Peyer's patch (tissue), 4 donors: ENCODE measurements at regions not wholly inside any gene's neighbourhood (a gene's known extent, or its start where the extent isn't known, plus 50 kb on each side); places are given as distances from the start of the nearest gene placed in this dataset.

Experiments used
- POLR2A ChIP-seq, 2 donors: fragments of 450-650 bp; IDR thresholded peaks; one replicate each; pipeline ENCODE4 v1.5.1; 2017; ENCODE audit warnings: antibody characterized with exemption in 2 of 2, mild to moderate bottlenecking in 2 of 2, moderate library complexity in 2 of 2
- TF ChIP-seq, protein P1 (sequence below), 6 experiments: fragments of 450-650 bp in 4 of 6; fragments of 200-600 bp in 2 of 6; sonication (generic) in 1 of 6; IDR thresholded peaks; one replicate each; pipeline ENCODE4 v1.5.1; 2017 to 2019; ENCODE audit warnings: antibody characterized with exemption in 6 of 6, mild to moderate bottlenecking in 3 of 6, moderate library complexity in 1 of 6

DNA sequence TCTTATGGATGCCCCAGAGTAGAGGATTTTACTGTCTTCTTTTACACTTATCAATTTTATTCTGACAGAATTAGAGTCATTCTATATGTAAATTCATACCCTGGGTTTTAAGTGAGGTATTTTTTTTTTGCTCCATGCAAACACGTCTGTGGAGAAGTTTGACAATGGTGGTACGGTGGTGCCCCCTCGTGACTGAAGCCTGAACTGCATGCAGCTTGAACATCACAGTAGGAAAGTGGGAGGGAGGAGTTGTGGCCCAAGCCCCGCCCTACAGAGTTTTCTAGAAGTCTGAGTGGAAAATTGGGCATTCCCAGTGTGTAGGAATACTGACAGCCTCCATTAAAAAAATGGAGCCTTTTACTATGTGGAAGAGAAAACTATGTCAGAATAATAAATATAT, 73.3 kb upstream of the RAB40AL start:
- TF ChIP-seq, protein P1, sequence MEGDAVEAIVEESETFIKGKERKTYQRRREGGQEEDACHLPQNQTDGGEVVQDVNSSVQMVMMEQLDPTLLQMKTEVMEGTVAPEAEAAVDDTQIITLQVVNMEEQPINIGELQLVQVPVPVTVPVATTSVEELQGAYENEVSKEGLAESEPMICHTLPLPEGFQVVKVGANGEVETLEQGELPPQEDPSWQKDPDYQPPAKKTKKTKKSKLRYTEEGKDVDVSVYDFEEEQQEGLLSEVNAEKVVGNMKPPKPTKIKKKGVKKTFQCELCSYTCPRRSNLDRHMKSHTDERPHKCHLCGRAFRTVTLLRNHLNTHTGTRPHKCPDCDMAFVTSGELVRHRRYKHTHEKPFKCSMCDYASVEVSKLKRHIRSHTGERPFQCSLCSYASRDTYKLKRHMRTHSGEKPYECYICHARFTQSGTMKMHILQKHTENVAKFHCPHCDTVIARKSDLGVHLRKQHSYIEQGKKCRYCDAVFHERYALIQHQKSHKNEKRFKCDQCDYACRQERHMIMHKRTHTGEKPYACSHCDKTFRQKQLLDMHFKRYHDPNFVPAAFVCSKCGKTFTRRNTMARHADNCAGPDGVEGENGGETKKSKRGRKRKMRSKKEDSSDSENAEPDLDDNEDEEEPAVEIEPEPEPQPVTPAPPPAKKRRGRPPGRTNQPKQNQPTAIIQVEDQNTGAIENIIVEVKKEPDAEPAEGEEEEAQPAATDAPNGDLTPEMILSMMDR (IDR thresholded peaks at IDR 0.05): peak; percentile 54 to 75 (median 71)
- no peak for TF ChIP-seq POLR2A (IDR thresholded peaks at IDR 0.05)
